ENCODE measurements at regions not wholly inside any gene's neighbourhood (a gene's known extent, or its start where the extent isn't known, plus 50 kb on each side); places are given as distances from the start of the nearest gene placed in this dataset.
"Not testable (repeated sequence)": the region's sequence is repeated elsewhere in the genome, so short reads cannot be mapped to it uniquely, and the experiment has no call there.

- TF ChIP-seq CTCF (IDR thresholded peaks at IDR 0.05; ENCODE audit: low read depth, low read length): no peak
- H3K4me3 ChIP-seq (replicated peaks in 1 of 2; ENCODE audit: low read depth in 2 of 2, low read length in 2 of 2): no peak overlapping the region
- DNase-seq (ENCODE audit: low read depth in 2 of 2): peak; percentile 47 to 90
Observed at GRCh38 chr4:169335331-169335730, 64.6 kb upstream of the SH3RF1 start.

- TF ChIP-seq CTCF (IDR thresholded peaks at IDR 0.05; ENCODE audit: low read depth, low read length): no peak
- no peak for DNase-seq (ENCODE audit: low read depth in 2 of 2)
- H3K4me3 ChIP-seq (replicated peaks in 1 of 2; ENCODE audit: low read depth in 2 of 2, low read length in 2 of 2): no peak overlapping the region
Observed at GRCh38 chr4:169334335-169334734, 63.6 kb upstream of the SH3RF1 start.

DNA sequence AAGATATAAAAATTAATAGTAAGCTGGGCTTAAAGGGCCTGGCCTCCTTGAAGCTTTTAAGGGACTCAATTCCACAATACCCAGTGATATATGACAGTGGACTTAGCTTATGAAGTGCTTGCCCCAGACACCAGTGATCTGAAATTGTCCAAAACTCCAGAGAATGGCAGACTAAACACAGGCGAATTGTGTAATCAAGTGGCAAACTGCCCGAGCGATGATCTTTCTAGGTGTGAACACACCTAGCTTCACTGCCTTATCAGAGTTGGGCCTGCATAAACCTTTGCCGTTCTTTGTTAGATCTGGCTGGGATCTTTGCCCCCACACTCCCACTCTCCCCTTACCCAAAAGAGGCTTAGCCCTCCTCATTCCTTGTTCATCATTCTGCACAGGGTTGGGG is 62.5 kb upstream of the SH3RF1 start:
- no peak overlapping the region for H3K4me3 ChIP-seq (replicated peaks in 1 of 2; ENCODE audit: low read depth in 2 of 2, low read length in 2 of 2)
- TF ChIP-seq CTCF (IDR thresholded peaks at IDR 0.05; ENCODE audit: low read depth, low read length): no peak
- no peak for DNase-seq (ENCODE audit: low read depth in 2 of 2)

DNA sequence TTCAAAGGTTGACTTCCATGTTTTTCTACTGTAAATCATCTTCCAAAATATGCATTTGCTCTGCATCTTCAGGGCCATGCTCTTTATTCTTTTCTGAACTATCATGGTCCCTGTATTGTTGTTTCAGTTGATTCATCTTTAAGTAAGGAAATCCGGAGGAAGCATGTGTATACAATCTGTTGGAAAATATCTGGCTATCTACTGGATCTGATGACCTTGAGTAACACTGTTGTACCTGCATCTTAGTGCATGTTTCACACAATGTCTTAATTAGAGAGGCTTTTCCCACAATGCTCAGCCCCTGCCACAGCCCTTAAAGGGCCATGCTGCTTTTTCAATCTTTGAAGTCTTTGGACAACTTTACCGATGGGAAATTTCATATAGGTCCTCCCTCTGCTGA is 61.8 kb upstream of the SH3RF1 start:
- DNase-seq (ENCODE audit: low read depth in 2 of 2): no peak
- TF ChIP-seq CTCF (IDR thresholded peaks at IDR 0.05; ENCODE audit: low read depth, low read length): no peak
- H3K4me3 ChIP-seq (replicated peaks in 1 of 2; ENCODE audit: low read depth in 2 of 2, low read length in 2 of 2): no peak overlapping the region

DNA sequence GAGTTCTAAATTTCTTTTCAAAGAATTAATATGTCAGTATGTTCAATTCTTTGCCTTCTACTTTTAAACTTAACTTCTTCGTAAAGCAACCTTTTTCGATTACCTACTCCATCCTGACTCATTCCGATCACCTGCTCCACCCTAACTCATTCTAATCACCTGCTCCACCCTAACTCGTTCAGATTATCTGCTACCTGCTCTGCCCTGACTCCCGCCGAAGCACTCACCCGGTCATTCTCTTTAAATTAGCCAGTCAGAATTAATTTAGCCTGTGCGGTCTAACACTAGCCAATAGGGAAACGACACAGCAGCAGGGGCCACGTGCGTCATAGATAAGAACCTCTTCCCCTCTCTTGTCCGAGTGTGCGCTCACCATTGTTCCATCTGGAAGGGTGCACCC is 60.1 kb upstream of the SH3RF1 start:
- no peak overlapping the region for H3K4me3 ChIP-seq (replicated peaks in 1 of 2; ENCODE audit: low read depth in 2 of 2, low read length in 2 of 2)
- DNase-seq (ENCODE audit: low read depth in 2 of 2): no peak
- TF ChIP-seq CTCF (IDR thresholded peaks at IDR 0.05; ENCODE audit: low read depth, low read length): no peak

- TF ChIP-seq CTCF (IDR thresholded peaks at IDR 0.05; ENCODE audit: low read depth, low read length): no peak
- no peak for DNase-seq (ENCODE audit: low read depth in 2 of 2)
- no peak overlapping the region for H3K4me3 ChIP-seq (replicated peaks in 1 of 2; ENCODE audit: low read depth in 2 of 2, low read length in 2 of 2)
Observed at GRCh38 chr4:169330095-169330494, 59.3 kb upstream of the SH3RF1 start.

DNA sequence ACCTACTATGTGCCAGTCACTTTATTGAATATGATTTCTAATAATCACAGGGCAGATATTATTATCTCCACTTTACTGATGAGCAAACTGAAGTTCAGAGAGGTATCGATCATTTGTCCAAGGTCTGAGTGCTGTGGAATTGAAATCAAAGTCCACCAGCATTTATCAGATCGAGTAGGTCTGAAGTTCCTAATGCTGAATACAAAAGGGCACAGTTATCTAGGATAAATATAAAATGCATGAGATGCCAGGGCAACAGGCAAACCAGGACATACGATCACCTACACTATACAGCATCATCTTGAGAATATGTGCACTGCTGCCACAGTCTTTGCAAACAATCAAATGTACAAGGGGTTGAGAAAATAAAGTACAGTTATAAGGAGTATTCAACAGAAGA is 57.2 kb upstream of the SH3RF1 start:
- no peak overlapping the region for H3K4me3 ChIP-seq (replicated peaks in 1 of 2; ENCODE audit: low read depth in 2 of 2, low read length in 2 of 2)
- no peak for DNase-seq (ENCODE audit: low read depth in 2 of 2)
- TF ChIP-seq CTCF (IDR thresholded peaks at IDR 0.05; ENCODE audit: low read depth, low read length): no peak

DNA sequence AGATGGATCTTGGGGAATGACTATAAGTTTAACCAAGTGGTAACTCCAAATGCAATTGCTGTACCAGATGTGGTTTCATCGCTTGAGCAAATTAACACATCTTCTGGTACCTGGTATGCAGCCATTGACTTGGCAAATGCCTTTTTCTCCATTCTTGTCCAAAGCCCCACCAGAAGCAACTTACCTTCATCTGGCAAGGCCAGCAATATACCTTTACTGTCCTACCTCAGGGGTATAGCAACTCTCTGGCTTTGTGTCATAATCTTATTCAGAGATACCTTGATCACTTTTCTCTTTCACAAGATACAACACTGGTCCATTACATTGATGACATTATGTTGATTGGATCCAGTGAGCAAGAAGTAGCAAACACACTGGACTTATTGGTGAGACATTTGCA is 53.2 kb upstream of the SH3RF1 start:
- not testable (repeated sequence) for DNase-seq (ENCODE audit: low read depth in 2 of 2); H3K4me3 ChIP-seq (replicated peaks in 1 of 2; ENCODE audit: low read depth in 2 of 2, low read length in 2 of 2)

DNA sequence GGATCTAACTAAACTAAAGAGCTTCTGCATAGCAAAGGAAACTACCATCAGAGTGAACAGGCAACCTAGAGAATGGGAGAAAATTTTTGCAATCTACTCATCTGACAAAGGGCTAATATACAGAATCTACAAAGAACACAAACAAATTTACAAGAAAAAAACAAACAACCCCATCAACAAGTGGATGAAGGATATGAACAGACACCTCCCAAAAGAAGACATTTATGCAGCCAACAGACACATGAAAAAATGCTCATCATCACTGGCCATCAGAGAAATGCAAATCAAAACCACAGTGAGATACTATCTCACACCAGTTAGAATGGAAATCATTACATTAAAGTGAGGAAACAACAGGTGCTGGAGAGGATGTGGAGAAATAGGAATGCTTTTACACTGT is 52.1 kb upstream of the SH3RF1 start:
- not testable (repeated sequence) for DNase-seq (ENCODE audit: low read depth in 2 of 2); H3K4me3 ChIP-seq (replicated peaks in 1 of 2; ENCODE audit: low read depth in 2 of 2, low read length in 2 of 2)

All from cardiac fibroblast (primary cell).